Fibroblast of pulmonary artery (primary cell): ENCODE measurements at regions not wholly inside any gene's neighbourhood (a gene's known extent, or its start where the extent isn't known, plus 50 kb on each side); places are given as distances from the start of the nearest gene placed in this dataset.

Experiments used
- DNase-seq: peaks from one replicate; pipeline ENCODE4 v3.0.0-alpha.2; 2010; ENCODE audit warnings: low read depth
- H3K4me3 ChIP-seq: replicated peaks from 2 replicates; pipeline ENCODE4 v1.5.1; 2011; ENCODE audit warnings: low read depth, mild to moderate bottlenecking, control low read depth, low read length, moderate library complexity
- TF ChIP-seq, protein P1 (sequence below): IDR thresholded peaks from 2 replicates; pipeline ENCODE4 v1.5.1; 2011; ENCODE audit warnings: mild to moderate bottlenecking, control low read depth, low read length, inconsistent platforms; ENCODE audit errors: missing control alignments

DNA sequence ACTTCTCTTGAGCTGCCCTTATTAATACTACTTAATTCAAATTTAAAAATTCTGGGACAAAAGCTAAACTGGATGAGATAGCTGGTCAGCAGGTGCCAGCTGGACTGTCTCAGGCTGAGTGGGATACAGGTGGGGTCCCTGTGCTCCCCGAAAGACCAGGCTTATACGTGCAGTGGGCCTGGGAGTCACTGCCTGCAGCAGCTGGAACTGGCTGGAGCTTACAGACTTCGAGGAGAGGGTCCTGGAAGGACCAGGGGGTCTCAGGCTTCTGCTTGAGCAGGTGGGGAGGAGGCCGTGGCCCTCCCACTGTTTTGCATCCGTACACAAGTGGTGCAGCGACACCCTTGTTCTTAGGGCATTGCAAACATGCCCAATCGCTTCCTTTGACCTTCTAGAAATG, 203.7 kb downstream of the GLRX3 start:
- no peak for DNase-seq
- H3K4me3 ChIP-seq, result no peak overlapping the region
- TF ChIP-seq, protein P1, sequence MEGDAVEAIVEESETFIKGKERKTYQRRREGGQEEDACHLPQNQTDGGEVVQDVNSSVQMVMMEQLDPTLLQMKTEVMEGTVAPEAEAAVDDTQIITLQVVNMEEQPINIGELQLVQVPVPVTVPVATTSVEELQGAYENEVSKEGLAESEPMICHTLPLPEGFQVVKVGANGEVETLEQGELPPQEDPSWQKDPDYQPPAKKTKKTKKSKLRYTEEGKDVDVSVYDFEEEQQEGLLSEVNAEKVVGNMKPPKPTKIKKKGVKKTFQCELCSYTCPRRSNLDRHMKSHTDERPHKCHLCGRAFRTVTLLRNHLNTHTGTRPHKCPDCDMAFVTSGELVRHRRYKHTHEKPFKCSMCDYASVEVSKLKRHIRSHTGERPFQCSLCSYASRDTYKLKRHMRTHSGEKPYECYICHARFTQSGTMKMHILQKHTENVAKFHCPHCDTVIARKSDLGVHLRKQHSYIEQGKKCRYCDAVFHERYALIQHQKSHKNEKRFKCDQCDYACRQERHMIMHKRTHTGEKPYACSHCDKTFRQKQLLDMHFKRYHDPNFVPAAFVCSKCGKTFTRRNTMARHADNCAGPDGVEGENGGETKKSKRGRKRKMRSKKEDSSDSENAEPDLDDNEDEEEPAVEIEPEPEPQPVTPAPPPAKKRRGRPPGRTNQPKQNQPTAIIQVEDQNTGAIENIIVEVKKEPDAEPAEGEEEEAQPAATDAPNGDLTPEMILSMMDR, result no peak

DNA sequence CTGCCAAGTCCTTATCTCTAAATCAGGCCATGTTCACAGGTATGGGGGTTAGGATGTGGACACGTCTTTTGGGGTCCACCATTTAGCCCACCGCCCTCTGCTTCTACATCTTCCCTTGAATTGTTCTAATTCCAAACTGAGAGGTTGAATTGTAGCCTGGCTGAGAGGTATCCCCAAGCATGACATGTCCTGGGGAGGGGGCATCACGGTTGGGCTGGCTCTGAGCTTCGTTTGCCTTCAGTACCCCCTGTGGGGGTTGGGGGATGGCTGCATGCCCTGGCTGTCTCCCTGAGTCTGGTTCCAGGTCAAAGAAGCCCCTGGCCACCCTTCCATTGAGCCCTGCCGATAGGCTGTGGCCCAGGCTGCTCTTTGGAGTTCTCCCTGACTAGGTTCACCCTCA, 204.6 kb downstream of the GLRX3 start:
- no peak overlapping the region for H3K4me3 ChIP-seq
- TF ChIP-seq, protein P1, result no peak
- DNase-seq, result no peak

DNA sequence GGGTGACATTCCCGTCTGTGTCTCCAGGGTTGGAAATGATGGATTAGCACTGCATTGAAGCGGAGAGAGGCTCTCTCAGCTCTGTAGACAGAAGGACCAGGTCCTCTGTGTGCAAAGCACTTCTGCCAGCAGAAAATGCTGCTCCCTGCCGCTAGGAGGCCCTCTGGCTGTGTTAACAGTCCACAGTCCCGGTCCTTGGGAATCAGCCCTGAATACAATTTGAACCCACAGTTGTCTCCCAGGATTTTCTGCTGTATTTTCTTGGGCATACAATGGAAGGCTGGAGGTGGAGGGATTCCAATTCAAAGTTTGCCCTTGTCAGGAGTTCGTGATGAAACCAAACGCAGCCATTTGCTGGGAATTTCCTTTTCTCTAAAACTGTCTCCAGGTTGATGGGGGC, 205.2 kb downstream of the GLRX3 start:
- H3K4me3 ChIP-seq, result no peak overlapping the region
- no peak for DNase-seq
- TF ChIP-seq, protein P1, result no peak

DNA sequence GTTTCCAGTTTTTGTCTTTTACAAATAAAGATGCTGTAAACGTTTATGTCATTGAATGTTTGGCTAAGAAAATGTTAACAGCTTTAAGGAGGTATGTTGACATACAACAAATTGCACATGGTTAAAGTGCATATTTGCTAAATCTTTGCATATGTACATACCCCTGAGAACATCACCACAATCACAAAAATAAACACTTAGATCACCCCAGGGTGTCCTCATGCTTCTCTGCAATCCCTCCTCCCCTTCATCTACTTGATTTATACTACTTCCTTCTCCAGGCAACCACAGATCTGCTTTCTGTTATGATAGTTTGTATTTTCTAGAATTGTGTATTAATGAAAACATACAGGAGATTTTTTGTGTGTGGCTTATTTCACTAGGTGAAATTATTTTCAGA, 209.5 kb downstream of the GLRX3 start:
- TF ChIP-seq, protein P1, result no peak
- DNase-seq, result no peak
- no peak overlapping the region for H3K4me3 ChIP-seq

DNA sequence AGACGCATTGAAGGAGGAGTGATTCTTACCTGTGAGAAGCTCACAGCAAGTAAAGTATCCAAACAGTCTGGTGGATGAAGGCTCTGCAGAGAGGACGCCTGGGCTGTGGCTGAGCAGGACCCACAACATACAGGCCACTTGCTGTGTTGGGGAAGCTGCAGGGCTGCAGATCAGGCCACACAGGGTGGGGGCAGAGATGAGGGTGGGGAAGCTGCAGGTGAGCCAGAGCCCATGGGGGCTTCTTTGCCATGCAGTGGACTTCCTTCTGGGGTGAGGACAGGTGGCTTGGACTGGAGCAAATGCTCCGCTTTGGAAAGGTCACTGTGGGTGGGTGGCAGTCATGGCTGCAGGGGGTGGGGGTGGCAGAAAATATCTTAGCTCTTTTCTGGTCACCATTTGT, 214.8 kb downstream of the GLRX3 start:
- TF ChIP-seq, protein P1, result no peak
- DNase-seq, result no peak
- no peak overlapping the region for H3K4me3 ChIP-seq

DNA sequence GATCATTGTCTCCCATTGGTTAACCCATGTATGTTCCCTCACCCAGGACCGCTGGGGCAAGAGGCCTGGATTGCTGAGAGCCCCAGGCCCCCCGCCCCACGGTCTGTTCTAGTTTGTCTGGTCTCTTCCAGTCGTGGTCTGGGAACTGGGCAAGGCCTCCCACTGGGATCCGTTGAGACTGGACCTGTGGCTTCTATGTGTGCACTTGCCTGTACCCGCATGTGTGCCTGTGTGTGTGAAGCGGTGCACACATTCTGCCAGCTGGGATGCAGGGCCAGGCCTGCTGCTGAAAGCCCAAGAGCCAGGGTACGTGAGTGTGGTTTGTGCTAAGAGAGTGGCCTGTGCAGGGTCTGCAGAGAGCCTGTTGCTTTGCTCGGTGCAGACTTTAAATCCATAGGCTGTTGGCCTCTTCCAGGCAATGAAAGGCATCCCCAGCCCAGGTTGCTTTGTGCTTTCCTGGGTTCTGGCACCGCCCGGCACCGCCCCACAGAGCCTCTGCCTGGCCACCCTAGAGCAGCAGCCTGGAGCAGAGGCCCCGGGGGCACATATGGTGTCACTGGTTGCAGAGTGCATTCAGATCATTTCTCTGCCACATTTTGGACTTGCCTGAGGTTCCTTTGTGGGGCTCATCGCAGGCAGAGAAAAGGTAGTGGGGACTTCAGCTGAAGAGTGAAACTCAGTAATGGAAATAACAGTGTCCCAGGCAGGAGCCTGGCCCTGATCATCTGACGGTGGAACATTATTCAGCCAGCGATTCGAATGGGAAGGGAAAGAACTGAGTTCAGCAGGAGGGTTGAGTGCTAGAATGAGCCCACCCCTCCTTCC, 215.5 kb downstream of the GLRX3 start:
- DNase-seq, result no peak
- H3K4me3 ChIP-seq, result no peak overlapping the region
- TF ChIP-seq, protein P1, result no peak

DNA sequence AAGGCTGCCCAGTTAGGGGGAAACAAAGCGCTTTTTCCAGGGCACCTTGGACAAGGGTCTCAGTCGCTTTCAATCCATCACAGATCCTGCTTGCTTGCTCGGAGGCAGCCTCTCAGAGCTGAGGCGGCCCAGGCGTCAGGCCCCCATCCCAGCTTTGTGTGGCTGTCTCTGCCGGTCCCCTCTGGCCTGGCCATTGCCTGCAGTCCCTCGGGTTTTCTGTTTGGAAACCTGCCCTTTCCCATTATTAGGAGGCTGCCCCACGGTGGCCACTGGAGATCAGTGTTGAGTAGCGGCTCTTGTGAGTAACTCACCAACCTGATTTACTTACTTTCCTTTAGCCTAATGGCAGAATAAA, 216.1 kb downstream of the GLRX3 start:
- no peak overlapping the region for H3K4me3 ChIP-seq
- no peak for DNase-seq

More for the DNA sequence above, 216.1 kb downstream of the GLRX3 start:
- TF ChIP-seq, protein P1, result no peak
